Stimulated activated CD4-positive, alpha-beta T cell treated with anti-CD3 and anti-CD28 coated beads, Interleukin-4, amount 100 ng/mL, for 4 hours (primary cell): ENCODE measurements at regions not wholly inside any gene's neighbourhood (a gene's known extent, or its start where the extent isn't known, plus 50 kb on each side); places are given as distances from the start of the nearest gene placed in this dataset.
"Not testable (repeated sequence)": the region's sequence is repeated elsewhere in the genome, so short reads cannot be mapped to it uniquely, and the experiment has no call there.

Source experiments
- DNase-seq, 2 experiments: peaks; one replicate each; pipeline ENCODE4 v3.0.0-alpha.2; 2020

- not testable (repeated sequence) for DNase-seq
These were observed 88.8 kb upstream of the MYLIP start for GRCh38 chr6:16039892-16040627.

GRCh38 chr6:16038938-16039337 lies 89.9 kb upstream of the MYLIP start:
- no peak for DNase-seq

GRCh38 chr6:16035488-16036080 lies 93.3 kb upstream of the MYLIP start:
- DNase-seq: no peak

- no peak for DNase-seq
These were observed 95.7 kb upstream of the MYLIP start for GRCh38 chr6:16033214-16033613.

- DNase-seq: no peak
These were observed 97.5 kb upstream of the MYLIP start for GRCh38 chr6:16031278-16031981.

GRCh38 chr6:16028966-16029365 lies 99.9 kb upstream of the MYLIP start:
- no peak for DNase-seq

- no peak for DNase-seq
These were observed 108.6 kb upstream of the MYLIP start for GRCh38 chr6:16020259-16020658.

- DNase-seq: no peak
These were observed 109.4 kb upstream of the MYLIP start for GRCh38 chr6:16019462-16019861.

- no peak for DNase-seq
These were observed 110.3 kb upstream of the MYLIP start for GRCh38 chr6:16018626-16019025.

GRCh38 chr6:16014325-16014724 lies 114.6 kb upstream of the MYLIP start:
- DNase-seq: not testable (repeated sequence)

- DNase-seq: no peak
These were observed 121.7 kb upstream of the MYLIP start for GRCh38 chr6:16007146-16007545.

GRCh38 chr6:16006681-16007080 lies 122.2 kb upstream of the MYLIP start:
- no peak for DNase-seq

- no peak for DNase-seq
These were observed 123.8 kb upstream of the MYLIP start for GRCh38 chr6:16004934-16005679.

GRCh38 chr6:16003197-16003491 lies 125.7 kb upstream of the MYLIP start:
- DNase-seq: no peak

GRCh38 chr6:16002332-16003196 lies 126.3 kb upstream of the MYLIP start:
- DNase-seq: no peak

- no peak for DNase-seq
These were observed 127.7 kb upstream of the MYLIP start for GRCh38 chr6:16001158-16001557.

- no peak for DNase-seq
These were observed 129.7 kb upstream of the MYLIP start for GRCh38 chr6:15999201-15999600.

- no peak for DNase-seq
These were observed 131.1 kb upstream of the MYLIP start for GRCh38 chr6:15997586-15998388.

GRCh38 chr6:15996030-15996429 lies 132.9 kb upstream of the MYLIP start:
- no peak for DNase-seq

- DNase-seq: no peak
These were observed 133.4 kb upstream of the MYLIP start for GRCh38 chr6:15995493-15995892.

GRCh38 chr6:15994814-15995459 lies 133.9 kb upstream of the MYLIP start:
- no peak for DNase-seq
